ENCODE measurements at regions not wholly inside any gene's neighbourhood (a gene's known extent, or its start where the extent isn't known, plus 50 kb on each side); places are given as distances from the start of the nearest gene placed in this dataset.

- Histone ChIP-seq H3K9me3 (no peaks in the 10 kb centered on the region), H3K36me3 (no peaks in the 10 kb centered on the region), H3K27me3 (replicated peaks; ENCODE audit: insufficient read depth) (no peaks in the 10 kb centered on the region), H3K27ac (no peak overlapping the region), H3K4me1 (replicated peaks) (no peaks in the 10 kb centered on the region), H3K4me3 (no peak overlapping the region)
- WGBS, result 73% methylated on average over 2 of the region's 2 CpGs
- no peak for TF ChIP-seq POLR2AphosphoS5 (IDR thresholded peaks at IDR 0.05)
- TF ChIP-seq CTCF (IDR thresholded peaks at IDR 0.05), result no peak
- no peak for TF ChIP-seq POLR2A (IDR thresholded peaks at IDR 0.05)
- DNase-seq (ENCODE audit: low spot score), result no peak
- intact Hi-C loops (cut with DNase I), result no loop called here
These were observed 66.0 kb downstream of the ARL4C start for GRCh38 chr2:234430871-234431270.

GRCh38 chr2:234429265-234429664, 67.6 kb downstream of the ARL4C start:
- TF ChIP-seq POLR2AphosphoS5 (IDR thresholded peaks at IDR 0.05) (no peak), POLR2A (IDR thresholded peaks at IDR 0.05) (no peak), CTCF (IDR thresholded peaks at IDR 0.05) (no peak)
- 79% methylated on average over 5 of the region's 5 CpGs for WGBS
- intact Hi-C loops (cut with DNase I), result no loop called here
- Histone ChIP-seq H3K9me3 (no peaks in the 10 kb centered on the region), H3K36me3 (no peaks in the 10 kb centered on the region), H3K4me1 (replicated peaks) (no peaks in the 10 kb centered on the region), H3K4me3 (no peak overlapping the region), H3K27ac (no peak overlapping the region), H3K27me3 (replicated peaks; ENCODE audit: insufficient read depth) (no peaks in the 10 kb centered on the region)
- no peak for DNase-seq (ENCODE audit: low spot score)

GRCh38 chr2:234427081-234428061, 69.5 kb downstream of the ARL4C start:
- H3K27me3 ChIP-seq (replicated peaks; ENCODE audit: insufficient read depth), result no peaks in the 10 kb centered on the region
- DNase-seq (ENCODE audit: low spot score), result no peak
- H3K4me1 ChIP-seq (replicated peaks), result no peaks in the 10 kb centered on the region
- intact Hi-C loops (cut with DNase I), result no loop called here
- no peaks in the 10 kb centered on the region for H3K36me3 ChIP-seq
- 72% methylated on average over 15 of the region's 15 CpGs for WGBS
- H3K4me3 ChIP-seq, result no peak overlapping the region
- TF ChIP-seq POLR2AphosphoS5 (IDR thresholded peaks at IDR 0.05) (no peak), CTCF (IDR thresholded peaks at IDR 0.05) (no peak), POLR2A (IDR thresholded peaks at IDR 0.05) (no peak)
- no peak overlapping the region for H3K27ac ChIP-seq
- H3K9me3 ChIP-seq, result no peaks in the 10 kb centered on the region

GRCh38 chr2:234426616-234427015, 70.3 kb downstream of the ARL4C start:
- Histone ChIP-seq H3K36me3 (no peaks in the 10 kb centered on the region), H3K4me1 (replicated peaks) (no peaks in the 10 kb centered on the region), H3K4me3 (no peak overlapping the region), H3K27me3 (replicated peaks; ENCODE audit: insufficient read depth) (no peaks in the 10 kb centered on the region), H3K27ac (no peak overlapping the region), H3K9me3 (no peaks in the 10 kb centered on the region)
- DNase-seq (ENCODE audit: low spot score), result no peak
- intact Hi-C loops (cut with DNase I), result no loop called here
- 91% methylated on average over 4 of the region's 4 CpGs for WGBS
- TF ChIP-seq POLR2AphosphoS5 (IDR thresholded peaks at IDR 0.05) (no peak), CTCF (IDR thresholded peaks at IDR 0.05) (no peak), POLR2A (IDR thresholded peaks at IDR 0.05) (no peak)

All from prostate gland (tissue), 2 donors.